NCI-H1105 treated with DMSO at 0.1 percent for 48 hours (cell line): ENCODE measurements at regions not wholly inside any gene's neighbourhood (a gene's known extent, or its start where the extent isn't known, plus 50 kb on each side); places are given as distances from the start of the nearest gene placed in this dataset.
"Not testable (repeated sequence)": the region's sequence is repeated elsewhere in the genome, so short reads cannot be mapped to it uniquely, and the experiment has no call there.

Experiments used
- DNase-seq: peaks from one replicate; lab custom pipeline; 2025; lab: John Stamatoyannopoulos, UW

DNA sequence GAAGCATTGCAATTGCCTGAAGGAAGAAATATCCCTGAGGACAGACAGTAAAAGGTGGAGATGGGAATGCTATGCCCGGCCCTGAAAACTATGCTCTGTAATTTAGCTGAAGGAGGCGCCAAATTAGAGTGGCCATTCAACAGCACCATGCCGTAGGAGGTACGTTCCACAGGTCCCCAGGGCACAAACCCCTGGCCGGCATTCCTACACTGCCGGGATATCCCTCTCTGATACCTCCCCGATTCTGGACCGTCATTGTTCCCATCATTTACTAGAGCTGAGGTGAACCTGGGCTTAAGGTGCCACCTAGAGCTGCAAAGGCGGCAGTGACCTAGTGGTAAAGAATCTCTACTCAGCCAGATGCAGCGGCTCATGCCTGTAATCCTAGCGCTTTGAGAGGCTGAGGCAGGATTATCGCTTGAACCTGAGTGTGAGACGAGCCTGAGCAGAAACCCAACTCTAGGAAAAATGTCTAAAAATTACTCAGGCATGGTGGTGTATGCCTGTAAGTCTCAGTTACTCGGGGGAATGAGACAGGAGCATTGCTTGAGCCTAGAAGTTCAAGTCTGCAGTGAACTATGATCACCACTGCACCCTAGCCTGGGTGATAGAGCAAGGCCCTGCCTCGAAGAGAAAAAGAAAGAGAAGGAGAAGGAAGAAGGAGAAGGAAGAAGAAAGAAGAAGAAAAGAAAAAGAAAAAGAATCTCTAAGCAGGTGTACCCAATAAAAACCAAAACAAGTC, 53.0 kb upstream of the TNKS2 start:
- DNase-seq, result no peak

DNA sequence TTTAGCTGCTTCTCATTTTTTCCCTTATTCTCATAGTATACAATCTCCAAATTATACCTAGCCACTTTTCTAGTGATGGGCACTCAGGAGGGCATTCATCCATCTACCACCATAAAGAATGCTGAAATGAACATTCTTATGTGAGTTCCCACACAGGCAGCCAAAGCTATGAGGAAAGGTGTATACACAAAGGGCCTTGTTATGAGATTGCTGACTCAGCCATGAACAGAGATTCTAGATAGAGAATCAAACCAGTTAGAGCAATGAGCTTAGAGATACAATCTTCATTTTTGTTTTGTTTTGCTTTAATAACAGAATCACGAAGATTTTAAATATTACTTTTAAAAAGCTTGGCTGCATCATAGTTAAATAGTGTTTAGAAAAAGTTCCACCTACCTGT, 54.8 kb upstream of the TNKS2 start:
- no peak for DNase-seq

- no peak for DNase-seq
These were observed 56.0 kb upstream of the TNKS2 start for GRCh38 chr10:91742229-91742628.

DNA sequence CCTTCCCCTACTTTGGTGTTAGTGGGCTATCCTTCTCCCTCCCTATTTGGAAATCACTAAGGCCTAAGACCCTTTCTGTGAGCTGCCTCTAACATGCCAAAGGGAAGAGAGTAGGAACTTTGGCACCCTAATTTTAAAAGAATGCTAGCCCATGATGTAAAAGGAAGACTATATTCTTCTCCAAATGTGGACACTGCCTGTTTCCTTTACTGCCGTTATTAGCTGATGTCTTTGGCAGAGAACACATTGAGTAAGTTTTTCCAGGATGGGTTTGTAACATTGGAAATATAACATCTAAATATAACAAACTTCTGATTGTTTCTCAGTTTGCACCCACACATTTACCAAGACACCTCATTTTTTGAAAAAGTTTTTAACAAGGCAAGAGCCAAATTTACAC, 56.9 kb upstream of the TNKS2 start:
- no peak for DNase-seq

GRCh38 chr10:91740353-91740924, 57.8 kb upstream of the TNKS2 start:
- DNase-seq, result no peak

DNA sequence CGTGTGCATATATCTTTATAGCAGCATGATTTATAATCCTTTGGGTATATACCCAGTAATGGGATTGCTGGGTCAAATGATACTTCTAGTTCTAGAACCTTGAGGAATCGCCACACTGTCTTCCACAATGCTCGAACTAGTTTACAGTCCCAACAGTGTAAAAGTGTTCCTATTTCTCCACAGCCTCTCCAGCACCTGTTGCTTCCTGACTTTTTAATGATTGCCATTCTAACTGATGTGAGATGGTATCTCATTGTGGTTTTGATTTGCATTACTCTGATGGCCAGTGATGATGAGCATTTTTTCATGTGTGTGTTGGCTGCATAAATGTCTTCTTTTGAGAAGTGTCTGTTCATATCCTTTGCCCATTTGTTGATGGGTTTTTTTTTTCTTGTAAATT, 66.0 kb upstream of the TNKS2 start:
- DNase-seq, result not testable (repeated sequence)

DNA sequence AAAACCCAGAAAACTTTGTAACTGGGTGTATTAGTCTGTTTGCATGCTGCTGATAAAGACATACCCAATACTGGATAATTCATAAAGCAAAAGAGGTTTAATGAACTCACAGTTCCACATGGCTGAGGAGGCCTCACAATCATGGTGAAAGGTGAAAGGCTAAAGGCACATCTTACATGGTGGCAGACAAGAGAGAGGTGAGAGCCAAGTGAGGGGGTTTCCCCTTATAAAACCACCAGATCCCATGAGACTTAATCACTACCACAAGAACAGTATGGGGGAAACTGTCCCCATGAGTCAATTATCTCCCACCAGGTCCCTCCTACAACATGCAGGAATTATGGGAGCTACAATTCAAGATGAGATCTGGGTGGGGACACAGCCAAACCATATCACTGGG, 68.9 kb upstream of the TNKS2 start:
- not testable (repeated sequence) for DNase-seq

DNA sequence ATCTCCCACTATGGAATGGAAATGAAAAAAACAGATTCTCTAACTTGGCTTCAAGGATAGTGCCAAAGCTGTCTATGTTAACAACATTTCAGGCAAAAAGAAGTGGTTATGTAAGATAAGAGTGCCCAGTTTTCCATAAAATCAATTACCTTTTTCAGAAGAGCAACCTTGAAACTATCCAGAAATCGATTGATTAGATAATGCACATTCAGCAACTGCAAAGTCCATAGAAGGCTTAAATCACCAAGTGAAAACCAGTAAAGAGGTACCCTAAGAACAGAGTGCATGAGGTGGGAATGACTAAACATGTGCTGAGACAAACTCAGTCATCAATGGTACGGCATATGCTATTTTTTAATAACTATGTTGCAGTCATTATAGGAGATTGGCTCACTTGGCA, 71.9 kb upstream of the TNKS2 start:
- no peak for DNase-seq

- no peak for DNase-seq
These were observed 73.3 kb upstream of the TNKS2 start for GRCh38 chr10:91724933-91725332.

DNA sequence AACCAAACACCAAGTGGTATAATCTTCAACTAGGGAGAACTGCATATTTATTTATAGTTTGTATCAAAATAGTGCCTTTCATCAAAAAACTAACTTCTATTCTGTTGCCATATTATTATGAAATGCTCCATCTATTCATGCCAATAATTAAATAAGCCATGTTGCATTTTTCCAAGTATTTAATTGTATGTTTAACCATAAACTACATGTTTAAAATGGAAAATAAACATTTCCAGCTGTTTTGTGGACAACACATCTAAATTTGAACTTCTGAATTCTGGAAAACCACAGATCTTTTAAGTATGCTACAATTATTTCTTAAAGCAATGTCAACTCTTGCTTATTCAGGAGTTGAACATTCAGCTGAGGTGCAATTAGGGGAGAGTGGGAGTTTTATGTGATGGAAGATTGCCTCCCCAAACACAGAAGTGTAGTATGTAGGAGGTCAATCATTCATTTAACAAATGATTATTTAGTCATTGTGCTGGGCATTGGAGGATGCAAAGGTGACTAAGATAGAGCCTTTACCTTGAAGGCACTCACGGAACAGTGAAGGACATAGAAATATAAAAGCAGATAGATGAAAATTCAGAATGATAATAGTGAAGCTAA, 80.7 kb upstream of the PPP1R3C start:
- no peak for DNase-seq

- DNase-seq, result no peak
These were observed 79.2 kb upstream of the PPP1R3C start for GRCh38 chr10:91711885-91712680.

GRCh38 chr10:91709394-91709798, 76.5 kb upstream of the PPP1R3C start:
- DNase-seq, result peak; percentile 86

DNA sequence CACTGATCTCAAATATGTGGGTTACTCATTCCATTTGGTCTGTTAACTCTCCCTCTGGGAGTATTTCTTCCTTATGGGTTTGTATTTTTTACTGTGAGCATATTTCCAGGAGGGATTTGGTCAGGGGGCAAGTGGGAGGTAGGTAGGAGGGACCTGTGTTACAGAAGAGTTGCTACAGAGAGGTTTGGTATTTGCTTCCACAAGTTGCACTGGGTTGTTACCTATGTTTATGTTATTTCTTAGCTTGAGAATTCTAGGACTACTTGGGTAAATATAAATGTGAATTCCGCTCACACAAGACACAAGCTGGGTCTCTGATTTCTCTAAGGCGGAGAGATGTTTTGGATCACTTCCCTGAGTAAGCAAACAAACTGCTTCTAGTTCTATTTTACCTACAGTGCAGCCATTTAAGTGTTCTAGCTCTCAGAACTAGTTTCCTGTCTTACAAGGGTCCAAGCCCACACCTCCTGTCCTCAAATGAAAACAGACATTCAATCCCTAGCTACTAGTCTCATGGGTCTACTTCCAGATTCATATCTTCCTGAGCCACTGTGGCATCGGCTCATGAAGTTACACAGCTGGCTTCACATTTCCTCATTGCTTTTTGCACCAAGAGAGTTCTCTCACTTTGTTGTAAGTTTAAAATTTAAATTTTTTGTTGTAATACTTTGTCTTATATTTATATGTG, 75.4 kb upstream of the PPP1R3C start:
- no peak for DNase-seq

- DNase-seq, result no peak
These were observed 74.4 kb upstream of the PPP1R3C start for GRCh38 chr10:91707236-91707635.

- DNase-seq, result no peak
These were observed 73.2 kb upstream of the PPP1R3C start for GRCh38 chr10:91705948-91706670.

DNA sequence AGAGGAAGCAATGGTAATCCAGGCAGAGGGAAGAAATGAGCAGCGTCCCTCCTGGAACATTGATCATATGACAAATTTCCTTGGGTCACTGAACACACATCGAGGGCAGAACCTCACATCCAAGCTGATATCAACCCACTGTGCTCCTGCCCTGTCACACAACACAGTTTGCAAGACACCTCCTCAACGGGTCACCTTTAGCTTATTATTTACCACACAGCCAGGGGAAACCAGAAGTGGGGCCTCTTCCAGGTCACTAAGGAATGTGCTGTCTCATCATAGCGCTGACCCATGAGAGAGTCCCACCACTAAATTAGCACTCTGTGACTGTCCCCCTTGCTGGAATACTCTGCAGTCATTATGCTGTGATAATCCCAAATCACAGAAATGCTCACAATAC, 69.7 kb upstream of the PPP1R3C start:
- DNase-seq, result no peak

GRCh38 chr10:91700788-91701444, 68.0 kb upstream of the PPP1R3C start:
- DNase-seq, result no peak

DNA sequence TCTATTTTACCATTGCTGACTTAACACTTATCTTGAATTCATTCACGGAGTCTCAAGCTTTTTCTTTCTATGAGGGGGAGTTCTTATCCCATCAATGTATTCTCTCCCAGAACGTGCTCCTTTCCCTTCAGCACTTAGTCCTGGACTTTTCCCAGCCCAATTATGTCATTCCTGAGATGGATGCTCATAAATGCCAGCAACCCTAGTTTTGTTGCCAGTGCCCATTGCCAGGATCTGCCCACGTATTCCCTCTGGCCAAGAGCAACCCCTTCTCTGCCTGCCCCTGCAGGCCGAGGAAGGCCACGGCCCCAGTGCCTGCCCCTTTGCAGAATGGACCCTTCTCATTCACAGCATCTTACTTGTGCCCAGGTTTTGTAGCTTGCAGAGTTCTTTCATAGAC, 67.4 kb upstream of the PPP1R3C start:
- DNase-seq, result no peak

GRCh38 chr10:91698258-91698657, 65.4 kb upstream of the PPP1R3C start:
- DNase-seq, result no peak

DNA sequence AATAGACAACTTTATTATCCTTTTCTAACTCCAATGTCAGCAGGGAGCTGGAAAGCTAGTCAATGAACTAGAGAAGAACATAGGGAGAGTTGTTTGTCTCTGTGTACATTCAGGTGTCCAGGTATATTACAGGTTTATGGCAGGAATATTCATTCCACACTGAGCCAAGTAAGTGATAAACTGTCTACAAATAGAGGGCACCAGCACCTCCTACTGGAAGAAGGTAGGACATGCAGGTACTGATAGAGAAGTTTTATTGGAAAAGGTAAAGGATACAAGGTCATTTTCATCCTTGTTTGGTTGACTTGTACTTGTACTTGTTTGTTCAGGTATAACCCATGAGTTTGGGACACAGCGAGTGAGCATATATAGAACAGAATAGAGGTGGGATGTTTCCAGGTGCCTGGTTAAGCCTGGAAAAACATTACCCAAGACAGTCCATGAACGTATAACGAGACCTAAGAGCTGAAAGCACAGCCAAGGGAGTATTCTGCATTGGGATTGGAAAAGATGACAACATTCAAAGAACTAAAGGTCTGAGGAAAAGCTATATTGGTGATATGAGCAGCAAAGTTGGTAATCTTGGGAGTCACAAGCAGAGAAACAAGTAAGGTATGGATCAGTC, 61.4 kb upstream of the PPP1R3C start:
- DNase-seq, result peak; percentile 35
